ENCODE measurements at regions not wholly inside any gene's neighbourhood (a gene's known extent, or its start where the extent isn't known, plus 50 kb on each side); places are given as distances from the start of the nearest gene placed in this dataset.

GRCh38 chr15:81434851-81435250, 60.8 kb upstream of the TMC3 start:
- DNase-seq (ENCODE audit: low read depth): no peak
- no peak for TF ChIP-seq CTCF (conservative IDR thresholded peaks at IDR 0.05; ENCODE audit: low read depth, low read length)
- H3K4me3 ChIP-seq (ENCODE audit: low read depth, low read length): no peak overlapping the region

- DNase-seq (ENCODE audit: low read depth): no peak
- no peak for TF ChIP-seq CTCF (conservative IDR thresholded peaks at IDR 0.05; ENCODE audit: low read depth, low read length)
- H3K4me3 ChIP-seq (ENCODE audit: low read depth, low read length): no peak overlapping the region
Measured at GRCh38 chr15:81433462-81433861, 59.4 kb upstream of the TMC3 start.

- DNase-seq (ENCODE audit: low read depth): no peak
- H3K4me3 ChIP-seq (ENCODE audit: low read depth, low read length): no peak overlapping the region
- no peak for TF ChIP-seq CTCF (conservative IDR thresholded peaks at IDR 0.05; ENCODE audit: low read depth, low read length)
Measured at GRCh38 chr15:81432179-81432578, 58.2 kb upstream of the TMC3 start.

- no peak for TF ChIP-seq CTCF (conservative IDR thresholded peaks at IDR 0.05; ENCODE audit: low read depth, low read length)
- no peak overlapping the region for H3K4me3 ChIP-seq (ENCODE audit: low read depth, low read length)
- DNase-seq (ENCODE audit: low read depth): no peak
Measured at GRCh38 chr15:81427176-81427575, 53.2 kb upstream of the TMC3 start.

- H3K4me3 ChIP-seq (ENCODE audit: low read depth, low read length): no peak overlapping the region
- no peak for DNase-seq (ENCODE audit: low read depth)
- no peak for TF ChIP-seq CTCF (conservative IDR thresholded peaks at IDR 0.05; ENCODE audit: low read depth, low read length)
Measured at GRCh38 chr15:81425905-81426304, 51.9 kb upstream of the TMC3 start.

Measured in epithelial cell of proximal tubule (primary cell).